HG03064 (cell line): ENCODE measurements at regions not wholly inside any gene's neighbourhood (a gene's known extent, or its start where the extent isn't known, plus 50 kb on each side); places are given as distances from the start of the nearest gene placed in this dataset.

Experiments
- ATAC-seq: cut with Tn5 transposase; IDR thresholded peaks from one replicate; pipeline ENCODE4 v1.9.1; 2021; ENCODE audit warnings: low read depth; ENCODE audit not compliant: unreplicated experiment

- no peak for ATAC-seq
Measured at GRCh38 chr17:12519956-12520594, 145.6 kb upstream of the MYOCD start.

DNA sequence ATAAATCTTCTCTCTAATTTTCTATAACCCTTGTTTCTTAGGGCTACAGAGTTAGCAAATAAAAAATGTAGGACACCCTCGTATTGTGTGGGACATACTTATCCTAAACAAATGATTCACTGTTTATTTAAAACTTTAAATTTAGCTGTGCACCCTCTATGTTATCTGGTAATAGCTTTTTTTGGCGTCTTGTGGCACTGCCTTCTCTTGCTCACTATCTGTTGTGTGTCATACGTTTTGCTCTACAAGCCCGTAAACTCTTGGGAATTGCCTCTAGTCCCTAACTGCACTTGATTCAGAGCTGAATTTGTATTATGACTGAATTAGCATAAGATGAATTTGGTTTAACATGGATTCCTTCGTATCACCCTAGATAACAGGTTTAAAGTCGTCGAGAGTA, 144.3 kb upstream of the MYOCD start:
- no peak for ATAC-seq

- no peak for ATAC-seq
Measured at GRCh38 chr17:12522336-12522735, 143.4 kb upstream of the MYOCD start.

- ATAC-seq: no peak
Measured at GRCh38 chr17:12522743-12523183, 142.9 kb upstream of the MYOCD start.

GRCh38 chr17:12523244-12523643, 142.4 kb upstream of the MYOCD start:
- no peak for ATAC-seq

DNA sequence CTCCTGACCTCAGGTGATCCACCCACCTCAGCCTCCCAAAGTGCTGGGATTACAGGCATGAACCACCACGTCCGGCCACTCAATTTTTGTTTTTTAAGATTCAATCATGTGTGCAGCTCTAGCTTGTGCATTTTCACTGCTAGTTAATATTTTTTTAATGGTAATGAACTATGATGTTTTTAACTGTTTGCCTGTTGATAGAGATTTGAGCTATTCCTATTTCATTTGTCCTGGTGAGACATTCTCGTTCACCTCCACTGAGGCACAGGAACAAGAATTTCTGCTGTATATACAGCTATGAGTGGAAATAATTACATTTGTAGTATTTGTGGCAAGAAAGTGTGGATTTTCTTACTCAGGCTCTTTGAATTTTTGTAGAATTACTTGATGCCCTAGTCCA, 137.7 kb upstream of the MYOCD start:
- no peak for ATAC-seq

GRCh38 chr17:12530161-12530560, 135.5 kb upstream of the MYOCD start:
- ATAC-seq: no peak

DNA sequence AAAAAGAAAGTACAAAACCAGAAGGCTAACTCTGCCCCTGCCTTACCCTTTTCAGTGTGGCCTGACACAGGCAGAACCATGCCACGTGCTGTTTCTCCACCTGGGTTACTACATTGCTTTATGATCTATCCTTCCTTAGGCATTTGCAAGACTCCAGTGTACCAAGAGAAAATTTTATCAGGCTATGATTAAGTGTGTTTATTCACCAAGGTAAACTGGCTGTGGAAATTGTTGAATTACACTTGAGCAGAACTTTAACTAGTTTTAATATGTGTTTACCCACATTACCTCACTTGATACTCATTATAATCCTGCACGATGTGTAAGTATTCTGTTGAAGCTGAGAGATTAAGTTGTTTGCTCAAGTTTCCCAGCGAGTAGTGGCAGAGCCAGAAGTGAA, 129.7 kb upstream of the MYOCD start:
- ATAC-seq: no peak

GRCh38 chr17:12536472-12536871, 129.2 kb upstream of the MYOCD start:
- no peak for ATAC-seq

DNA sequence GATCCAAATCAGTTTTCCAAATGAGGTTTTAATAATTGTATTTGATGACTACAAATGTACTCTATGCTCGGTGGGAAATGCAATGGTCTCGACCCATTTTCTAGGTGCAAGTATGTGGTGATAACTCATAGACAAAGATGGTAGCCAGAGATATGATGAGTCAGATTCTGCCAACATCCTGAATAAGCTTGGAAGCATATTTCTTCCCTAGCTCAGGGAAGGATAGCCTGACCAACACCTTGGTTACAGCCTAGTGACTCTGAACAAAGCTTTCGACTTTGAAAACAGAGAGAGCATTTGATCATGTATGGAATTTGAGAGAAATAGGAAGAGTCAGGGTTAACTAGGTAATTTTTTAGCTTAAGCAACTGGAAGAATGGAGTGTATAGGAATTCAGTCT, 128.3 kb upstream of the MYOCD start:
- no peak for ATAC-seq

GRCh38 chr17:12538003-12538402, 127.7 kb upstream of the MYOCD start:
- no peak for ATAC-seq

GRCh38 chr17:12545877-12546513, 119.7 kb upstream of the MYOCD start:
- no peak for ATAC-seq

DNA sequence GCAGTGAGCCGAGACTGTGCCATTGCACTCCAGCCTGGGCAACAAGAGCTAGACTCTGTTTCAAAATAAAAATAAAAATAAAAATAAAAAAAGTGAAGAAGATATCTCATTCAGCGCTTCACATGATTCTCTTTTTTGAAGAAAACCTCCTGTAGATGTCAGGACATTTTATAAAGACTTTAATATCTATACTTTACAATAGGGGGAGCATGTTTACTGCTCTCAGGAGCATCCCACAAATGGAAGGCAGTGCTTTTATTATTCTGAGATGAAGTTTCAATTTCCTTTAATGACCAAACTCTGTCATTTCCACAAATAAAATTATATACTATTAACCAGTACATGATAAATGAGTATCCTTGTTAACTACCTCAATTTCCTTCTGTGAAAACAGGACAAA, 118.7 kb upstream of the MYOCD start:
- no peak for ATAC-seq

DNA sequence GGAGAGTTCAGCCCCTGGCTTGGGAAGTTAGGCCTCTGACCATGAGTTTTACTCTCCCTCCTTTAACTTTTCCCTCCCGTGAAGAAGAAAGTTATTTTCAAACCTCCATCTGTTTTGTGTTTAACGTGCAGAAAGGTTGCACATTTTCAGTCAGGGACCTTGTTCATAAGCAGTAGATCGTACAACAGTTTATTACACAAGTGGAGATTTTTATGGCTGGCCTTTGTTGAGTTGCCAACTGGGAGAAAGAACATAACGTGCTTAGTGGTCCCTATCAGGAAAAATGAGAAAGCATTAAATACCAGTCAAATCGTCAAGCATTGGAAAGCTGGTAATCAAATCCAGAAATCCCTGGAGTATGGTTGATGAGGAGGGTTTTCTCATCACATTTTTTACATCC, 117.9 kb upstream of the MYOCD start:
- ATAC-seq: no peak

GRCh38 chr17:12548558-12548957, 117.1 kb upstream of the MYOCD start:
- no peak for ATAC-seq

GRCh38 chr17:12549499-12550041, 116.1 kb upstream of the MYOCD start:
- ATAC-seq: no peak

GRCh38 chr17:12553625-12554024, 112.1 kb upstream of the MYOCD start:
- ATAC-seq: no peak

DNA sequence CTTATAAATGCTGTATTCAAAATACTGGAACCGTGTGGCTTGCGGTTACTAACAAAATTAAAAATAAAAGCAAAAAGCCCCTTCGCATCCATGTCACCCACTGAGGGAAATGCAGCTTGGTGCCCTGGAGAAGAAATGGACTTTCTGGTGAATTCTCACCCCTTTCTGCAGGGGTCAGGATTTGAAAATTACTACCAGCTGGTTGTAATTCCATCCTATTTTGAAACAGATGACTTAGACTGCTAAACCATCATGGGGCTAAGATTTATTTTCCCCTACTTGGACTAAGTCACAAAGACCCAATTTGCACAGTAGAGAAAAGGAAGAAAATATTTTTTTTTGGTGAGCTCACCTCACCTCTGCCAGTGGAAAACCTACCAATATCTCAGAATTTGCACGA, 111.4 kb upstream of the MYOCD start:
- no peak for ATAC-seq

- no peak for ATAC-seq
Measured at GRCh38 chr17:12566291-12566690, 99.4 kb upstream of the MYOCD start.

- no peak for ATAC-seq
Measured at GRCh38 chr17:12567077-12568053, 98.3 kb upstream of the MYOCD start.
